ENCODE measurements at regions not wholly inside any gene's neighbourhood (a gene's known extent, or its start where the extent isn't known, plus 50 kb on each side); places are given as distances from the start of the nearest gene placed in this dataset.

DNA sequence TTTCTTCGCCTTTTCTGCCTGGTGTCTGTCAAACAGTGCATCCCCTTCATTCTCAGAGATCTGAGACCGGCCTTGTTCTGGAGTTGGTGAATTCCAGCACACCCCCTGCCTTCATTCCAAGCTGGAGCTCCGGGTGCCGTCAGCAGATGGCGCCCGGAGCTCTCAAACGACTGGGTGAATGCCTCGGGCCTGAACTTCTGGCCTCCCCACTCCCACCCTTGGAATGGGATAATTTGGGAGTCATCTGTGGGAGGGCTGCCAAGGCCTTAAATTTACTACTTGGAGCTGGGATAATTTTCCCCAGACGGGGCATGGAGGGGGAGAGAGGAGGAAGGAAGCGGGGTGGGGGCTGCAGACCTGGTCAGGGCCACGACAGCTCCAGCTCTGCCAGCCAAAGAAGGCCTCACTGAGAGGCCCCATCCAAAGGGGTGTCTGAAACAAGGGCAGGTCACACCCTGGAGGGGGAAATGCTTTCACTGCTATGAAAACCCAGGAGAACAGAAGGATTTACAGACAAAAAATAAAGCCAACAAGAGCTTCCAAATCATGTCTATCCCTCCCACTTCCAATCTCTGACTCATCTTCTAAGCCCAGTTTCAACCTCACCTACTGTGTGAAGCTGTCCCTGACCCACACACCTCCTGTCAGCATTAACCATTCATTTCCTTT, 187.9 kb downstream of the OPA1 start:
- TF ChIP-seq POLR2A (IDR thresholded peaks at IDR 0.05) (no peak), CTCF (IDR thresholded peaks at IDR 0.05) (peak; percentile 63 to 80 (median 69))
- H3K4me1 ChIP-seq (replicated peaks in 1 of 2), result peaks cover 0 to 2% of the 10 kb centered on the region in 2 donors
- WGBS, 4 donors, result 15 to 28% (median 22%) methylated on average over 11 of the region's 11 CpGs
- H3K36me3 ChIP-seq (replicated peaks in 1 of 2), result no peaks in the 10 kb centered on the region
- DNase-seq, result peak; percentile 68 to 84 (median 79)
- peaks cover 16% of the 10 kb centered on the region for H3K27me3 ChIP-seq
- H3K9me3 ChIP-seq (replicated peaks in 1 of 3), result no peaks in the 10 kb centered on the region
- intact Hi-C loops (cut with DNase I), result loop anchor here in 1 of 2 donors (5.0 to 10.0 kb wide), 2 partner anchors 224 to 346 kb away; no protein-coding TSS in a partner anchor
- no peak overlapping the region for H3K4me3 ChIP-seq
- H3K27ac ChIP-seq, result peak overlapping the region in 1 of 5 donors; percentile 78

- DNase-seq, result no peak
- H3K4me3 ChIP-seq, result no peak overlapping the region
- WGBS, 4 donors, result 79 to 86% (median 81%) methylated on average over 9 of the region's 9 CpGs
- no peaks in the 10 kb centered on the region for H3K9me3 ChIP-seq (replicated peaks in 1 of 3)
- TF ChIP-seq CTCF (IDR thresholded peaks at IDR 0.05) (no peak), POLR2A (IDR thresholded peaks at IDR 0.05) (no peak)
- peaks cover 11% of the 10 kb centered on the region for H3K27me3 ChIP-seq
- no peaks in the 10 kb centered on the region for H3K36me3 ChIP-seq (replicated peaks in 1 of 2)
- intact Hi-C loops (cut with DNase I), result loop anchor here in 1 of 2 donors (2.0 to 10.0 kb wide), 3 partner anchors 223 to 533 kb away; no protein-coding TSS in a partner anchor
- H3K4me1 ChIP-seq (replicated peaks in 1 of 2), result peaks cover 0 to 2% of the 10 kb centered on the region in 2 donors
- H3K27ac ChIP-seq, result no peak overlapping the region
Measured at GRCh38 chr3:193782276-193782647, 189.3 kb downstream of the OPA1 start.

DNA sequence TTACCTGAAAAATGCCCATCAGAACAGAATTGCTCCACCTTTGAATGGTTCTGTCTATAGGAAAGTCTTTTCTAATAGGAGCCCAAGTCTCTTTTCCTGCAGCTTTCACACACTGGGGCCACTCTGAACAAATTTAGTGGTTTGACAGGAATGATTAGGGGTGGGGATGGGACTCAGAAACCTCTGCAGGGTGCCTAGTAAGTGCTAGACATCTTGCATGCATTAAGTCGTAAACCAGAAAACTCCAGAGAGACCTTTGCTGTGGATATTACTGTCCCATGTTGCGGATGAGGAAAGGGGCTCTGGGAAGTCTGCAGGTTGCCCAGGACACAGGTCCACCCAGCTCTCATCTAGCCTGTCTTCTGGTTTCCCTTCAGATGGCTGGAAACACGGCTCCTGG, 189.7 kb downstream of the OPA1 start:
- no peak for DNase-seq
- peaks cover 7% of the 10 kb centered on the region for H3K27me3 ChIP-seq
- H3K4me3 ChIP-seq, result no peak overlapping the region
- no peak overlapping the region for H3K27ac ChIP-seq
- WGBS, 4 donors, result 89 to 100% (median 95%) methylated on average over 1 to 3 of the region's 3 CpGs
- peaks cover 0 to 2% of the 10 kb centered on the region in 2 donors for H3K4me1 ChIP-seq (replicated peaks in 1 of 2)
- intact Hi-C loops (cut with DNase I), result loop anchor here in 1 of 2 donors (2.0 to 10.0 kb wide), 3 partner anchors 222 to 532 kb away; no protein-coding TSS in a partner anchor
- H3K36me3 ChIP-seq (replicated peaks in 1 of 2), result no peaks in the 10 kb centered on the region
- H3K9me3 ChIP-seq (replicated peaks in 1 of 3), result no peaks in the 10 kb centered on the region
- TF ChIP-seq CTCF (IDR thresholded peaks at IDR 0.05) (no peak), POLR2A (IDR thresholded peaks at IDR 0.05) (no peak)

- no peak for DNase-seq
- TF ChIP-seq POLR2A (IDR thresholded peaks at IDR 0.05), result no peak
- TF ChIP-seq CTCF (IDR thresholded peaks at IDR 0.05), result no peak
- Histone ChIP-seq H3K27ac (no peak overlapping the region), H3K4me1 (replicated peaks in 1 of 2) (peaks cover 0 to 2% of the 10 kb centered on the region in 2 donors), H3K27me3 (peaks cover 4% of the 10 kb centered on the region), H3K9me3 (replicated peaks in 1 of 3) (no peaks in the 10 kb centered on the region), H3K4me3 (no peak overlapping the region), H3K36me3 (replicated peaks in 1 of 2) (no peaks in the 10 kb centered on the region)
- WGBS, 4 donors, result 82 to 87% (median 85%) methylated on average over 5 of the region's 5 CpGs
- intact Hi-C loops (cut with DNase I), result loop anchor here in 1 of 2 donors (2.0 to 10.0 kb wide), 3 partner anchors 221 to 531 kb away; no protein-coding TSS in a partner anchor
Measured at GRCh38 chr3:193783166-193783896, 190.3 kb downstream of the OPA1 start.

All from adrenal gland (tissue), 9 donors.